ENCODE measurements at regions not wholly inside any gene's neighbourhood (a gene's known extent, or its start where the extent isn't known, plus 50 kb on each side); places are given as distances from the start of the nearest gene placed in this dataset.
A peak's percentile ranks its signal among the peaks of the same experiment; 100 is the strongest.

- no peak for DNase-seq
Observed at GRCh38 chr2:67213270-67213670, 183.9 kb upstream of the ETAA1 start.

GRCh38 chr2:67213677-67214402 is 183.3 kb upstream of the ETAA1 start:
- no peak for DNase-seq

- no peak for DNase-seq
Observed at GRCh38 chr2:67214585-67215185, 182.4 kb upstream of the ETAA1 start.

DNA sequence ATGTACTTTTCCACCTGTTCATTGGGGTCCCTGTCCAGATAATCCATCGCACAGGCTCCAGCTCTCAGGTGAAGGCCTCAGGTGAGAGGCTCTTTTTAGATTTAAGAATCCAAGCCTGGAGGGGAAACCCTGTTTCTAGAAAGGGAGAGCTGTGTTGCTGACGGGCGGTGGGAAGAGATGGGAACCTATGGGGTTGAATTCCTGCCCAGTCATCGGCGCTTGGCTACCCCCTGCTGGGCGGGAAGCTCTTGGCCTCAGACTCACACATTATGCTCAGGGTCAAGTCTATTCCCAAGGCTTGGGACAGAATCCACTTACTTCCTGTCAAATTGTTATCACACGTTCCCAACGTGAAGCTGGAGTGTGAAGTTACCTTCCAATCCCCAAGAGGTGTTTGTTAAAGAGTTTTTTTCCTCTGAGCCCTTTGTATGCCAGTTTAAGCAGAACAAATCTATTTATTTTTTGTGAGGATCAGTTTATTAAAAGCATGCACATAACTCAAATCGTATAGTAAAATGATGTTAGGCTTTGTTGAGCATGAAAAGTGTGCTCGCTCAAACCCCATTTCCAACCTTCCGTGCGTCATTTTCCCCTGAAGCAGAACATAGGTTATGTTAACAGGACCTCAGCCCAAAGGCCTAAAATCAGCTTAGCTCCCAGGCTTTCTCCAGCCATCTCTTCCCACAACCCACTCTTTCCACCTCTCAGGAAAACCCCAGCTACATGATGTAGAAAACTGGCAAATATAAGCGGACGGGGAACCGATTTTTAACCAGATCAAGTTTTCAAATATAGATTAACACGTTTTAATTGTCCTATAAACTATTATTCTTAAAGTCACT is 181.7 kb upstream of the ETAA1 start:
- peak; percentile 1 for DNase-seq

DNA sequence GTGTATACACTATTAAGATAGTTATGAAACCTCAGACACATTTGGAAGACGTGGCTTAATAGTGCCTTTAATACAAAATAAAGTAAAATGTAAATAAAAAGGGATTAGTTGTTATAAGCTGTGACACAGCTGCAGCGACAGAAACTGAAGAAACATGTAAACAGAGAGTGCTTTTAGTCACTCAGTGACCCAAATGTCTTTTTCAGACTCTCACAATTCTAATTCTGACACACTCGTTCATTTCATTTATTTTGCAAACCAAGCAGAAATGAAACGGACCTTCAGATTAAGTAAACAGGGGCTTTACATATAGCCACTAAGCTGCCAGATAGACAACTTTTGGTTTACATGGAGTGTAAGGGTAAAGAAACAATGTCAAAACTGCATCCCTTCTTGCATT is 181.0 kb upstream of the ETAA1 start:
- DNase-seq: no peak

GRCh38 chr2:67216881-67217280 is 180.3 kb upstream of the ETAA1 start:
- DNase-seq: no peak

GRCh38 chr2:67217398-67217797 is 179.7 kb upstream of the ETAA1 start:
- no peak for DNase-seq

GRCh38 chr2:67218056-67218455 is 179.1 kb upstream of the ETAA1 start:
- DNase-seq: no peak

- no peak for DNase-seq
Observed at GRCh38 chr2:67219651-67220050, 177.5 kb upstream of the ETAA1 start.

GRCh38 chr2:67221266-67221665 is 175.9 kb upstream of the ETAA1 start:
- no peak for DNase-seq

GRCh38 chr2:67225287-67225973 is 171.7 kb upstream of the ETAA1 start:
- DNase-seq: no peak

DNA sequence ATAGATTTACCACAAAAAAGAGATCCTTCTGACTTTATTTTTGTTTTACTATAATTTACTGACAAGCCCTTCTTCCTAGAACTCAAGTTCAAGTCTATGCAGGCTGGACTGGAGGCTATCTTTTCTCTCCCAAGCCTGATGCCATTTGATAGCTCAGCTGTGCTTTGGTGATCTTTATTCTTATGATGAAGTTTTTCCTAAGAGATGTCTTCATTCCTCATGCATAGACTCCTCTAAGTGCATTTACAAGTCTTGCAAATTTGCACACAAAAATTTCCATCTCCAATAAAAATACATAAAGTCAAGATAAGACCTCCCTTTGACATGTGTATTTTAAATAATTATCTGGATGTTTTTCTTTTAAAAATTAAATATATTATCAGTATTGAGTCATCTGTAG is 167.4 kb upstream of the ETAA1 start:
- DNase-seq: no peak

DNA sequence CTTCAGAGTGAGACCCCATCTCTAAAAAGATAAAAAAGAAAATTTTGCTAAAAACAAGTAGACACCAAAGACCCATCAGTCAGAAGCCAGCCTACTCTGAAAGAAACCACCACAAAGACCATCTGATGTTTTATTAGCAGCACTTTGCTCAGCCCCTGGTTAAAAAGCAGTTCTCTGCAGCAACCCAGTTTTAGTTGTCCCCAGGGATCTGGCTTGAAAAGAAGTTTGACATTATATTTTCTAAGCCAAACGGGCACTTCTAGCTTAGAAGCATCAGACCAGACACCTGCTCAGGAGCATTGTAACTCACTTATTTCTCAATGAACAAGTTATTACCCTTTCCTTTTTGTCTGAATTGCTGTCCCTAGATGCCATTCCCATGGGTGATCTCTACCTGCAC is 164.2 kb upstream of the ETAA1 start:
- no peak for DNase-seq

DNA sequence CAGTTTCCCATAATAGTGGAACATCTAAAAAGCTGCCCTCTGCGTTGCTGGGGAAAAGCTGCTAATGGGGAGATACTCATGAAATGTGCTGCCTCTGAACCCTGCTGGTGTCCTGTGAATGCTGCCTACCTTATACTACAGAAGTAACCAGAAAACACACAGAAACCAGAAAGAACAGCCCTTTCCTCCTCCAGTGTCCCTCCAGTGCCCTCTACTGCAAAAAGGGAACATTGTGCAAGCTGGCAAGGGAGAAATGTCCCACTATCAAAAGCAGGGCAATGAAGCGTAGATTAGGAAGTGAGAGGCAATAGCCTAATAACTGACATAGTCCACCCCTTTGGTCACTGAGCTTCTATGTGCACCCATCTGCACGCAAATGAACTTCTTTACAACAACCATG is 162.7 kb upstream of the ETAA1 start:
- no peak for DNase-seq

GRCh38 chr2:67237288-67237687 is 159.8 kb upstream of the ETAA1 start:
- DNase-seq: no peak

GRCh38 chr2:67240507-67240906 is 156.6 kb upstream of the ETAA1 start:
- DNase-seq: peak; percentile 0

GRCh38 chr2:67241453-67241852 is 155.7 kb upstream of the ETAA1 start:
- DNase-seq: no peak

DNA sequence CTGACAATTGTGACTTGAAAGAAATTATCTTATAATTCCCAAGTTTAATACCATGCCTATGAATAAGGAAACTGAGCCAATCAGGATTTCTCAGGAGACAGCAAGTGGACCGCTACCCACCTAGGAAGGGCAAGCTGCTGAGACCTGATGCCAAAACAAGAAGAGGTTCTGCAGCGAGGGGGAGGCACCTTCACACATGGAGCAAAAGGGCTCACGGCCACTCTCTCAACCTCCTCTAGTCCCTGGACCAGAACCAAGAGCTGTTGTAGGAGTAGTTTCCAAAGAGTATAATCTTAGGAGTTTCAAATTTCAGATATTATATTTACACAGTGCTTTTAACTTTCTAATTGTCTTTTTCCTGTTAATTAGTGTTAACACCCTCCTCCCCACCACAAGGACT is 154.7 kb upstream of the ETAA1 start:
- DNase-seq: no peak

DNA sequence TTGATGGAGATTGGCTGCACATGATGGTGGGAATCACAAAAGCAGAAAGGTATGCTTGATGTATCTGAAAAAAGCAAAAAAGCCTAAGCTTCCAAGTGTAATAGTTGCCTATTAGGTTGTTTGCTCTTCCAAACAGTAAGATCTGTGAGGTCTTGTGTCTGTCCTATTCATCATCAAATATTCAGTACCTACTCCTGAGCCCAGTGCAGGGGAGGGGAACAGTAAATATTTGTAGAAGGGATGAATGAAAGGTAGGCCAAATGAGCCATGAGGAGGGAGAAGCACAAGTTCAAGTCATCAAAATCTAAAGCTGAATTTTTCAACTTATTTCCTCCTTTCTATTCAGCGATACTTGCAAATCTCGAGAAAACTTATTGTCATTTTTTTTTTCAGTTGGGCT is 153.2 kb upstream of the ETAA1 start:
- DNase-seq: no peak

DNA sequence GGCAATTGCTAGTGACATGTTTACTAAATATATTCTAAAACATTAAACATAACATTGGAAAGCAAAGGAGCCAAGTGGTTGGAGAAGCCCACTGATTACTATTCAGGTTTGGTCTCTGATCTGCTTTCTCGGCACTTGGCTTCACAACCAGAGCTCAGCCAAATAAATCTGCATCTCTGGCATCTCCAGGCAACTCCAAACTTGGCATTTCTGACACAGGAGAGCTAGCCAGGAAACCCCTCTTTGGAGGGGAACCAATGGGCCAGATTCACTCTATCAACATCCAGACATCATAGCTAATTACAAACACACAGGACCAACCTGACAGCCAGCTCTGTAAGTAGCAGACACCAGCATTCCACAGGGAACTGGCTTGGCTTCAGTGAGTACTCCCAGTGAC is 150.3 kb upstream of the ETAA1 start:
- no peak for DNase-seq

DNA sequence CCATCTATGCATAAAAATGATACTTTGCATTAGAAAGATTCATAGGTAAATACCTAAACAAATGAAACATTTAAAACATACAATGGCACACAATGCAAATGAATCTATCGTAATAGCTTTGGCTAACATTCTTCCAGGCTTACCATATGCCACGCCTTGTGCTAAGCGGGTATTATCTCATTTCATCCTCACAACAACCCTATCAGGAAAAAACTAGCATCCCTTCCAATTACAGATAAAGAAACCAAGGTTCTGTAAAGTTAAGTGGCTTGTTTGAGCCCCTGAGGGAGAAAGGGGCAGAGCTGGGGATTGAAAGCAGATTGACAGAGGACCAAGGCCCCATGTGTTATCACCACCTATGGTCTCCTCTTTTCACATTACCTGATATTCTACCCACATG is 145.4 kb upstream of the ETAA1 start:
- DNase-seq: no peak

DNA sequence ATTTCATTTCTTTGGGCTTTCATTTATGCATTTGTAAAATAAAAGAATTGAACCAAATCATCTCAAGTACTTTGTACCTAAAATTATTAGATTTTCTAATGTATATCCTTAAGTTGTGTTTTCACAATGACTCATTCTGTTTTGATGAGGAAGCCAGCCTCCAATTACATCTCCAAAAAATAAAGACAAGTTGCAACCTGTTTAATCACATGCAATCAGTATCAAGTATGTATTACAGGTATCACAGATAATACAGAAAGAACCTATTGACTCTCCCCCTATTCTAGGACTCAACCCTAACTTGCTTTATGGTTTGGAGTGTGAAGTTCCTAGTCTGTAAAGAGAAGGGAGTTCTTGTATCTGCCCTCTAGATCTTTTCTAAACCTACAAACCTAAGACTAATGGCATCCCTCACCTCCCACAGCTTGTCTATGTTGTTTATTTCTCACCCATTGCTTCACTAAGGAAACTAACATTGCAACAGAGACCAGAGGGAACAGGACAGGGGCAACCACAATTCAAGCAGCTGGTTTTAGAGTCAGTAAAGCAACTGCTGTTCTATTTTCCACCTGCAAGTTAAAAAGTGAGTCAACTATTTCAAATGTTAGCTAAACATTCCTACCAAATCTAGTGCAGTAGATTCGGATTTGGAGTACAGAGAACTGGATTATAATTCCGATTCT is 141.1 kb upstream of the ETAA1 start:
- no peak for DNase-seq

DNA sequence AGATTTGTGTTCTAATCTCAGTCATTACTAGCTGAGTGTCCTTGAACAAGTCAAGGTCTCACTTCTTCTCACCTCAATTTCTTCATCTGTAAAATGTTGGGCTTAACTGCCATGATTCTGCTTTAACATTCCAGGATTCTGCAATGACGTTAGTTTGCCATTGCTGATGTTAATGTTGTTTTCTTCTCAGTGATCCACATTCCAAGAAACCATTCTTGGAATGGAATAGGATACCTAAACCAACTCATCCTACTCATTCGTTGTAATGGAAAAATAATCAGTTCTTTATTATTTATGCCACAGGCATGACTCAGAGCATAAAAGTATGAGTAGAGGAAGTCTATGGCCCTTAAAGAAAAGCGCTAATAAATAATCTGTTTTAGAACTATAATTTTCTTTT is 140.2 kb upstream of the ETAA1 start:
- DNase-seq: no peak

All from activated CD4-positive, alpha-beta T cell treated with anti-CD3 and anti-CD28 coated beads, Interleukin-2, Interleukin-6, amounts not matched to agents 100 ng/mL and 50 ng/mL, durations not matched to agents 16 hours and 8 hours (primary cell).